Loucy (cell line): ENCODE measurements at regions not wholly inside any gene's neighbourhood (a gene's known extent, or its start where the extent isn't known, plus 50 kb on each side); places are given as distances from the start of the nearest gene placed in this dataset.

Source experiments
- EZH2phosphoT487 ChIP-seq: fragments of 200-600 bp; IDR thresholded peaks from 2 replicates; pipeline ENCODE4 v1.6.1; 2018; ENCODE audit warnings: antibody characterized with exemption, mild to moderate bottlenecking, moderate library complexity, borderline replicate concordance
- TF ChIP-seq, protein P1 (sequence below): fragments of 200-600 bp; sonication (generic); conservative IDR thresholded peaks from 2 replicates; pipeline ENCODE4 v1.5.1; 2014; ENCODE audit warnings: mild to moderate bottlenecking, antibody characterized with exemption, low read length

DNA sequence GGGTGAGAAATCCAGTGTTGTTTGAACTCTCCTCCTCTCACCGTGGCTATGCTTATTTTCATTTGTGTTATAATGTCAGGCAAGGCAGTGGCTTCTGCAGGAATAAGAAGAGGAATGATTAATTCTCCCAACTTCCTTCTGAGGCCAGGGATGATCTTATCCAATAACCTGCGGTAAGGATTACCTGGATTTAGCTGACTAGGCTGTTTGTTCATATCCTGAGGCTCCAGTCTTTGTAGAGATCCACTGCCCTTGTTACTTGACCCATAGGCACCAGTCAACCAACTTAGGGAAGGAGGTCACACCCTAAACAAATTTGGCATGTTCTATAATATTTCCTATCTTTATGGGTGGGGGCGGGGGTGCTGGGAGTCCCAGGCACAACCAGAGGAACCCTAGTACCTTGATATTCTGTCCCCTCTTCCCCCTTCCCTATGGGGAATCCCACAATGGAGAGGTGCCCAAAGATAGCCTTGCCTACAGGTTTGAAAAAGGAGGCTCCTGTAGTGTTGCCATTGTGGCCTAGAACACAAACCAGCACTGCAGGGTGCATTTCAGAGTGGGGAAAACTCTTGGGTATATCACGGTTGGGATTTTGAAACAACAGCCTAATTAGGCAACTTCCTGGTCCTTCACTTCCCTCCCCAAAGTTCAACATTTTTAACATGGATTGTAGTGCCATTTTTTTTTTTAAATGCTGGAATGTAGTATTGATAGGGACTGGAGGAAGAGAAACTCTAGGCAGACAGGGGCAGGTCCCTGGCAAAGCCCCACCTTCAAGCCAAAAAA, 977.5 kb upstream of the SPRY2 start:
- no peak for TF ChIP-seq EZH2phosphoT487
- TF ChIP-seq, protein P1, sequence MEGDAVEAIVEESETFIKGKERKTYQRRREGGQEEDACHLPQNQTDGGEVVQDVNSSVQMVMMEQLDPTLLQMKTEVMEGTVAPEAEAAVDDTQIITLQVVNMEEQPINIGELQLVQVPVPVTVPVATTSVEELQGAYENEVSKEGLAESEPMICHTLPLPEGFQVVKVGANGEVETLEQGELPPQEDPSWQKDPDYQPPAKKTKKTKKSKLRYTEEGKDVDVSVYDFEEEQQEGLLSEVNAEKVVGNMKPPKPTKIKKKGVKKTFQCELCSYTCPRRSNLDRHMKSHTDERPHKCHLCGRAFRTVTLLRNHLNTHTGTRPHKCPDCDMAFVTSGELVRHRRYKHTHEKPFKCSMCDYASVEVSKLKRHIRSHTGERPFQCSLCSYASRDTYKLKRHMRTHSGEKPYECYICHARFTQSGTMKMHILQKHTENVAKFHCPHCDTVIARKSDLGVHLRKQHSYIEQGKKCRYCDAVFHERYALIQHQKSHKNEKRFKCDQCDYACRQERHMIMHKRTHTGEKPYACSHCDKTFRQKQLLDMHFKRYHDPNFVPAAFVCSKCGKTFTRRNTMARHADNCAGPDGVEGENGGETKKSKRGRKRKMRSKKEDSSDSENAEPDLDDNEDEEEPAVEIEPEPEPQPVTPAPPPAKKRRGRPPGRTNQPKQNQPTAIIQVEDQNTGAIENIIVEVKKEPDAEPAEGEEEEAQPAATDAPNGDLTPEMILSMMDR, result no peak
